Fibroblast of lung (primary cell): ENCODE measurements at regions not wholly inside any gene's neighbourhood (a gene's known extent, or its start where the extent isn't known, plus 50 kb on each side); places are given as distances from the start of the nearest gene placed in this dataset.

Experiments
- CTCF ChIP-seq, 2 donors: IDR thresholded peaks in 1 of 2; conservative IDR thresholded peaks in 1 of 2; 1 replicate in 1 of 2; 2 replicates in 1 of 2; pipeline ENCODE4 v1.5.1; 2011 to 2012; ENCODE audit warnings: low read length in 2 of 2, control low read depth in 1 of 2, inconsistent platforms in 1 of 2, low read depth in 1 of 2, mild to moderate bottlenecking in 1 of 2
- EZH2 ChIP-seq: IDR thresholded peaks from 2 replicates; pipeline ENCODE4 v1.5.1; 2012; ENCODE audit warnings: low read length, control low read depth, mild to moderate bottlenecking; ENCODE audit errors: missing control alignments

- TF ChIP-seq CTCF (conservative IDR thresholded peaks at IDR 0.05 in 1 of 2, IDR thresholded peaks at IDR 0.05 in 1 of 2; ENCODE audit: low read depth in 1 of 2, low read length in 2 of 2): no peak
- no peak for TF ChIP-seq EZH2
Observed at GRCh38 chr10:31668326-31668725, 260.3 kb downstream of the ARHGAP12 start.
